GM18519 (cell line): ENCODE measurements at regions not wholly inside any gene's neighbourhood (a gene's known extent, or its start where the extent isn't known, plus 50 kb on each side); places are given as distances from the start of the nearest gene placed in this dataset.

Experiments used
- ATAC-seq: cut with Tn5 transposase; IDR thresholded peaks from one replicate; pipeline ENCODE4 v1.9.1; 2021; ENCODE audit warnings: mild to moderate bottlenecking, moderate library complexity; ENCODE audit not compliant: unreplicated experiment, low FRiP score

DNA sequence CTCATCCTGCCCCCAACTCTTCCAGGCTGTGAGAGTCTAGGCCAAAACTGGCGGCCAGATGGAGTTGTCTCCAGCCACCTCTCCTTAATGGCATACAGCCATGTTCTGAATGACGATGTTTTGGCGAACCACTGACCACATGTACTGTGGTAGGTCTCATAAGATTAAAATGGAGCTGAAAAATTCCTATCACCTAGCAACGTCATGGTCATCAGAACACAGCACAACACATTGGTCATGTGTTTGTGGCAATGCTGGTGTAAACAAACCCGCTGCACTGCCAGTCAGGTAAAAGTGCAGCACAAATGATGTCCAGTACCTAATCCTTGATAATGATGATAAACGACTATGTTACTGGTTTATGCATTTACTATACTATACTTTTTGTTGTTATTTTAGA, 290.0 kb upstream of the MKI67 start:
- ATAC-seq, result no peak

DNA sequence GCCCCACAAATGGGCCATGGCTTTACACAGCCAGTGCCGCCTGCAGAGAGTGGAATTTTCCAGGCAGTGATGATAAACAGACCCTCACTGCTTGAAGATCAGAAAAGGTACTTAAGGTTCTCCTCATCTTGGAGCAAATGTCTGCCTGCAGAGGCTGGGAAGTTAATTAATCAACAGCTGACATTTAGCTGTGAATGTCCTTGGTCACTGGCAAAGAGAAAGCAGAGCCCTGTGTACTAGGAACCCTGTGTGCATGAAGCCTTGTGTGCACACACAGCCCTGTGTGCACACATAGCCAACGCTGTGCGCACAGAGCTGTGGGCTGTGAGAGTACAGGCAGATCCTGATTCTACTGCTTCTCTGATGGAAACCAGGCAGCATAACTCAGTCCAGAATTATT, 291.6 kb upstream of the MKI67 start:
- no peak for ATAC-seq

DNA sequence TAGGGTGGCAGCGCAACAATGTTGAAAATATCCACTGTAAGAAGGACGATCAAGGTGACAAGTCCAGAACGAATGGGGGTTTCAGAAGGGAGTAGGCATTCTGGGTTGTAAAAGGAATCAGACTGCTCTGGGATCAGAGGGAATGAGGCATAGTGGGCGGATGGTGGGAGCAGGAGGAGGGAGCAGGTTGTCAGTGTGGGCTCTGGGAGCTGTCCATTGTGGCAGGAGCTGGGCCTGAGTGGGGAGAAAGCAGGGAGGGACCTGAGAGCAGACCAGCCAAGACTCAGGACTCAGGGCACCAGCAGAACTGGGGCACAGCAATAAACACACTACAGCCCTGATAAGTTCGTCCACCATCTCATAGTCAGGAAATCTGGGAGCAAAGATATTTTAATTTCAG, 292.6 kb upstream of the MKI67 start:
- no peak for ATAC-seq

DNA sequence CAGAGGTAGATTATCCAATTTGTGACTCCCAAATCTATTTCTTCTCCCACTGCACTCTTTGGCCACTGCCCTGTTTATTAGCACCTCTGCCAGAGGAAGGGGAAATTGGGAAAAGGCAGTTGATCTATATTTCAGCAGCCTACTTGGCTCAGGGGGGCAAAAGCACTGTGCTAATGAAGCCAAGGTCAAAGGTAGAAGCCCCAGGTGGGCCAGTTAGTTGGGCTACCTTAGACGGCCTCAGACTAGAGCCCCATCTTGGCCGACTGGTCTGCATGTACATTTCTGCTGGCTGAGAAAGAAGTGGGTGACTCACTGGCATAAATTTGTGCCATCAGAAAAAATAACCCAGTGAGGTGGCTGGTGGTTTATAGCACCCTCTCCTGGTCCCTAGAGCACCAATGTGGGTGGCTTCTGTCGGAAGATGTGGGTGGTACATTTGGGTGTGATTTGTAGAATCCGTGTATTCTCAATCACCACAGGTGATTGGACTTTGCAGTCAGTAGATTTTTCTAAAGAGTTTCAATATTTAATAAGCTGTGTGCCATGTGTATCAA, 293.3 kb upstream of the MKI67 start:
- ATAC-seq, result no peak

DNA sequence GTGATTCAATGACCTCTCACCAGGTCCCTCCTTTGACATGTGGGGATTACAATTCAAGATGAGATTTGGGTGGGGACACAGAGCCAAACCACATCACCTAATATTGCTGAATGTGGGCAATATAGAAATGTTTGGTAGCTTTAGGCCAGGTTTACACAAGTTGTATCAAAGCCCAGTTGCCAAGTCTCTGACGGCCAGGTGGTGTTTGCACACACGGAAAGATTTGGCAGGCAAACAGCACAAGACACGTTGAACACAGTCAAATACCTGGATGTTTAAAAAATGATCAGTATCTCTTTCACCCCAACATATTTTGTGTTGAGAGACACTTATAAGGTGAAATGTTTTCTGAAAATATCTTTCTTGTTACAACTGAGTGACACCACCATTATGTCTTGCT, 294.4 kb upstream of the MKI67 start:
- no peak for ATAC-seq

DNA sequence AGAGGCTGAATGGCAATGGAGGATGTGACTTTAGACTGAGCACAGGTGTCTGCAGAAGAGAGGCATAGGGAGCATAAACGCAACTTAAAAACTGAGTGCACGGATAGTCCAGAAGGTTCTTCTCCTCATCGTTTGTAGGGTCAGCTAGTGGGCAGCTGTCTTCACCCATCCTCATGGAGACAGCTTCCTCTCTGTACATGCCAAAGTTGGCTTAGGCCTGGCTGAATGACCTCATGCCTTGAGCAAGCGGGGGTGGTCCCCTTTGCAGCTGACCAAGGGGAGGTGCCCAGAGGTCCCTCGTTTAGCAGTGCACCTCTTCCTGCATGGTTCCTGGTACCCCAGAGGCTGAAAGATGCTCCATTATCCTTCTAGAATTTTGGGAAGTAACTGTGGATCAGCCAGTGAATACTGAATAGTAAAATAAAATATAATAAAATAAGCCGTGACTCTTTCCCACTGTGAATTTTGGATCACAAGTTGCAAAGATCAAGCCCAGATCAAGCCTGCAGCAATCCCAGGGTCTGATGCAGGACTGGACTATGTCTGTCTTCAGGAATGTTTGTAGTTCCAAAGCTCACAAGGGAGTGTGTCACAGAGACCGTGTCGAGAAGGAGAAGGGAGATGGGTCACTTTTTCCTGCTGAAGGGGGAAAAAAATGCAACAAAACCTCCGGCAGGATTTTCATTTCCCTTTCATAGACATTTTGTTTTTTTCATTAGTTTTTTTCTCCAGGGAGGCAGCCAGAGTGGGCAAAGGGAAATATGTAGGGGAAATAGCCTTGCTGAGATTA, 295.3 kb upstream of the MKI67 start:
- ATAC-seq, result no peak

DNA sequence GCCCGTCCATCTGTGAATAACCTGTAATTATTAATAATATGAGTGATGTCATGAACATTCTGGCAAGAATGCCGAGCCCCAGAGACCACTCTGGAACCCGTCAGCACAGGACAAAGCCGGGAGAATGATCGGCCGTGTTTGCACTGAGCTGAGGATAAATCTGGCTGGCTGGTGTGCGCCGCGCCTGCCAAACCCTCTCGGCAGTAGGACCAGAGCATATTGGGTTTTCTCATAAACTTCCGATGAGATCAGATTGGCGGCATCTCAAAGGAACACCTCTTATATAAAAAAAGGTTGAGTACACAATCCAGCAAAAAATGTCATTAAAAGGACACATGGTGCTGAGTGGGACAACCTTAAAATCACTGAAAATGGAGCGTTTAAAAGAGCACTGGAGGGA, 296.0 kb upstream of the MKI67 start:
- no peak for ATAC-seq

DNA sequence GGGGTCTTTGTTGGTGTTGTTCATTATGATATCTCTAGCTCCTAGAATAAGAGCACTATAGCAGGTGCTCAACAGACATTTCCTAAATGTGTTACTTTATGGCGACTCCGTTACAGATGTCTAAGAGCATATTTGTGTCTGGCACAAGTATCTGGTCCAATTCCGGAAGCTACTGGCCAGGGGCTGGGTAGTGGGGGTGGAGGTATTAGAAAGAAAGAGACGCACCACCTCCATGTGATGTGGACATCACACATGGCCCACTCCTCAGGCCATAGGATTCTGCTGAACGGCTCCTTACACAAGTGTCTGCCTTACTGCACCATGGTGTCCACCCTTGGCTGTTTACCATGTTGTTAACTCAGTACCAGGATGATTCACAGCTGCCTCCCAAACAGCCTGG, 296.8 kb upstream of the MKI67 start:
- no peak for ATAC-seq

DNA sequence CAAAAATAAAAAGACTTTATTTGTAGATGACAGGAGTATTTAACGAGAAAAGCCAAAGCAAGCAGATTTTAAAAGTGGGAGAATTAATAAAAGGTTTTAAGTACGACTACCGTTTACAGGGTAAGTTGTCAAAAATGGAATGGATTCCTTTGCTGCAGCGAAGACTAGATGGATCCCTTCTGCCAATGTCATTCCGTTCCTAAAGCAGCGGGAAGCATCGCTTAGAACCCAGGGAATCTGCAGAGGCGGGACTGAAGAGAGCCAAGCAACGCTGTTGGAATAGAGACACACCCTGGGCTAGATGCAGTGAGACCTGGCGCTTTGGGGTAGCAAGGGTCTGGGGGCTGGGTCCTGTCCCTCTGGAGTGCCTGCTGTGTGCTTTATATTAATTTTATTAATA, 303.1 kb upstream of the MKI67 start:
- no peak for ATAC-seq

DNA sequence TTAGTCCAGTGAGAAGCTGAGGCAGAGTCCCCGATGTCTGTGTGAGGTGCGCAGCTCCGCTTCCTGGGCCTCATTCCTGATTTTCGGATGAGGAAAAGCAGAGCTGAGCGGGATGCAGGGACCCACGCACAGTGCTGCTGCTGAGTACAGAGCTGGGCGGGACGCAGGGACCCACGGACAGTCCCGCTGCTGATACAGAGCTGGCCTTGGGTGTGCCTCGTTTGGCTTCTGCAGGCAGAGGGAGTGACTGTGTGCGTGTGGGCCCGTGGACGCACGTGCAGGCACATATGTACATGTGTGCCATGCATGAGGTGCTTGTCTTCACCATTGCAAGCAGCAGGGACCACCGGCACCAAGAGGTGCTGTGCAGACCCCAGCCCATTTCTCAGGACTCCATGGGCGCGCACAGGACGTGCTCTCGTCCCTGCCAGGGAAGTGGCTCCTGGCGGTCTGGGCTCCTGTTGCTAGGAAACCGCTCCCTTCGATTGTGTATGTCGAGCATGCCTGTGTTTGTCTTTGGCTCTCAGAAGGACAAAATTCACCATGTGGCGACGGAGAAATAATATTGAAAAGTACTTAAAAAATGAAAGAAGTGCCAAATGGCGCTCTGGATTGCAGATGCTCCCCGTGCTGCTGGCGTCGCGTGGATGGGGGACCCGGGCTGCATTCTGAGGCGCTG, 303.8 kb upstream of the MKI67 start:
- no peak for ATAC-seq

DNA sequence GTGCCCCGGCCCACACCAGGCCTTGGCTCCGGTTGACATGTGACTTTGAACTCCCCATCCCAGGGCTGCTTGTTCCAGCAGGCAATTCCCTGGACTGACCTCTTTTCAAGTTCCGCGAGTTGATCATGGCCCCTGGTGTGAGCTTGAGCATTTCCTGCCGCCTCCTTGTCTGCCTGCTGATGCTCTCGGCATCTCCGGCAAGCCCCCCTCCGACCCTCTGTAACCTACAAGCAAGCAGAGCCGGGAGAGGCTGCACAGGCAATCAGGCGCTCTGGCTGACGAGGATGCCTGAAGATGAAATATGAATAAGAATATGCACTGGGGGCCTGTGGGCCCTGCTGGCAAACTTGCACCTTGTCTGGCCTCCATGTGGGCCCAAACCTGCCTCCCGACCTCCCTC, 304.9 kb upstream of the MKI67 start:
- no peak for ATAC-seq

DNA sequence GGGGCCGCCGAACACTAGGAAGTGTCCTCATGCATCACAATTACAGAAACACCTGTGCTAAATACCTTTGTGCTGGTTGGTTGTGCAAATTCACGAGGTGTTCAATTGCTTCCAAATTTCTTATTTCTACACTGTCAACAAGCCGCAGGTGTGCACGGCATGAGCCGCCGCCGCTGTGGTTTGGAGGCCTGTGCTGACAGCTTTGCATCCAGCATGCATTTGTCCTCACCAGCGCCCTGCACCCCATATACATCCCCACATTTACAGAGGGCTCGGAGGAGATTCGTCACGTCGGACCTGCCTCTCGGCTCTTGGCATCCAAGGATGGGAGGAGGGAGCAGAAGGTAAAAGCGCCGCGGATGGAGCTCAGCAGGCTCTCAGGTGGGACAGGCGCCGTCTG, 305.3 kb upstream of the MKI67 start:
- ATAC-seq, result no peak

DNA sequence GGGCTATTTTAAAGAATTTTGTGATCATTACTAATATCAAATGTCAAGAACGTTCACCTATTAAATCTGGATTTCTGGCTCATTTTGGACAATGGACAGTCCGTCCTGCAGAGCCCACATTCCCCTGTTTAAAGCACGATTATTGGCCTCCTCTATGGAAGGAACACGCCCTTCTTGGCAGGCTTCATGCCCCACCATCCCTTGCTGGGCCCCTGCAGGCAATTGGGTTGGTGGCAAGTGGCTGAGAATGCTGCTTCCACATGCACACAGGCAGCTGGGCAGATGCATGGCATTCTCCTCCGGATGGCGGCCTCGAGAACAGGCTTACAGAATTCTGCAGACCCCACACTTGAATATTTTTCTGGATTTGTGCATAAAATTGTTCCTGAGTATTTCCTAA, 305.8 kb upstream of the MKI67 start:
- ATAC-seq, result no peak

DNA sequence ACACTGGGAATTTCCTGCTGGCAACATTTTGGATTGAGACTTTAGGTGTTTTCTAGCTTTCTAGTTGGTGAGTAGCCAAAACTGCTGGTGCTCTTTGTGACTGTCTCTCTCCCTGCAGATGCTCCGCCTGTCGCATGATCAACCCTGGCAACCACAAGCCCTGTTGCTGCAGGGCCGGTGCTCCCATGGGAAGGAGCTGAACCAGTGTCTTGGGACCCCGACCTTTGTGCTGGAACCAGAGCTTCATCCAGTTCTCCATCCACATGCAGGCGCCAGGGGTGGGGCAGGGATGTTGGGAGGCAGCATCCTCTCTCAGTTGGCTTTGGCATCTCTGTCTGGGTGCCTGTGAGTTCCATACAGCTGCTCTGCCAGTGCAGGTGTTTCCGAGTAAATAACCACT, 306.2 kb upstream of the MKI67 start:
- no peak for ATAC-seq

DNA sequence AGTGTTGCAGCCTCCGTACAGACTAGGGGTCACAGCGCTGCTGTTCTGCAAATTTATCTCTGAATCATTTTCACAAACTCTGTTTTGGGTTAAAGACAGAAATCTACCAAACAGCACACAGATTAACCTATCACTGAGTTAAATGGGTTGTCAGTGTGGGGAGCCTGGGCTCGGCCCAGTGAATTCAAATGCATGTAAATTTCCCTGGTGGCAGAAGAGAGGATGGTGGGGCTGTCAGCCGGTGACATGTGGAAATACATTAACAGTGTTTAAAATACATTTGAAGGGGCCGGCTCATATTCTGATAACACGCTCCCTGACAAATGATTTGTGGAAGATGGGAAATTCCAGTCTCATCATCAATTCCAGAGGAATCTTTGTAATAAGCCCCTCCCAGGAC, 309.6 kb upstream of the MKI67 start:
- no peak for ATAC-seq

DNA sequence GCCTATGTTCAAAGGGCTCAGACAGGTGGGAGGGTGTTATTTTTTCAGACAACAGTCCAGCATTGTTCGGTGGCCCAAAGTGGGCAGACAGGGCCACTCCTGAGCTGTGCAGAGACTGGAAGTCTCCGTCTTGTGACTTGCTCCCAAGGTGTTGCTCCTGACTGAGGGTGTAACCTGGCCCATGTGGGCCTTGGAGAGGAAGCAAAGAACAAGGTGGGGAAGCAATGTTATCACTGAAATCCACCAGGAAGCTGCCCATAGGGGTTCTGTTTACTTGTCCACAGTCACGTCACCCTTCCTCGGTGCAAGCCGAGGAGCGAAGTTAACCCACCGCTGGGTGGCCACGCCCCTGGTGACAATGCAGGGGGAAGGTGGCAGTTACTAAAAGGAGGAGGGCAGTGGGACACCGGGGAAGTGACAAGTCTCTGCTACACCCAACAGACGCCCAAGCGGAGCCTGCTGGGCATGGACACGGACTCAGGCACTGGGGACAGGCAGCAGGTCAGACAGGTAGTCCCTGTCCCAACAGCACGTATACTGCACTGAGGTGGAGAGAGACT, 311.6 kb upstream of the MKI67 start:
- no peak for ATAC-seq

DNA sequence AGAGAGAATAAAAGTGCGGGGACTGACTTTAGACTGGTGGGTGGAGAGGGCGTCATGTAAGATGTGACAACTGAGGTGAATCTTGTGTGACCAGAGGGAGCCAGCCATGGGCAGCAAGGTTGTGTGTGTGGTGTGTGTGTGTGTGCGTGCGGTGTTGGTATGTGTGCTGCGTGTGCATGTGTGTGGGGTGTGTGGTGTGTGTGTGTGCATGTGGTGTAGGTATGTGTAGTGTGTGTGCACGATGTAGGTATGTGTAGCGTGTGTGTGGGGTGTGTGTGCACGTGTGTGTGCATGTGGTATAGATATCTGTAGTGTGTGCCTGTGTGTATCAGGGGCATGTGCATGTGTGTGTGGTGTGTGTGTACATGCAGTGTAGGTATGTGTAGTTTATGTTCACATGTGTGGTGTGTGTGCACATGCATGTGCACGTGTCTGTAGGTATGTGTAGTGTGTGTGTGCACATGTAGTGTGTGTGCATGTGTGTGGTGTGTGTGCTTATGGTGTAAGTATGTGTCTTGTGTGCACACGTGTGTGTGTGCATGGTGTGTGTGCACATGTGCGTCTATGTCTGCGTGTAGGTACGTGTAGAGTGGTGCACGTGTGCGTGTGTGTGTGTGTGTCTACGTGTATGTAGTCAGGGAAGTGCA, 312.3 kb upstream of the MKI67 start:
- ATAC-seq, result no peak

DNA sequence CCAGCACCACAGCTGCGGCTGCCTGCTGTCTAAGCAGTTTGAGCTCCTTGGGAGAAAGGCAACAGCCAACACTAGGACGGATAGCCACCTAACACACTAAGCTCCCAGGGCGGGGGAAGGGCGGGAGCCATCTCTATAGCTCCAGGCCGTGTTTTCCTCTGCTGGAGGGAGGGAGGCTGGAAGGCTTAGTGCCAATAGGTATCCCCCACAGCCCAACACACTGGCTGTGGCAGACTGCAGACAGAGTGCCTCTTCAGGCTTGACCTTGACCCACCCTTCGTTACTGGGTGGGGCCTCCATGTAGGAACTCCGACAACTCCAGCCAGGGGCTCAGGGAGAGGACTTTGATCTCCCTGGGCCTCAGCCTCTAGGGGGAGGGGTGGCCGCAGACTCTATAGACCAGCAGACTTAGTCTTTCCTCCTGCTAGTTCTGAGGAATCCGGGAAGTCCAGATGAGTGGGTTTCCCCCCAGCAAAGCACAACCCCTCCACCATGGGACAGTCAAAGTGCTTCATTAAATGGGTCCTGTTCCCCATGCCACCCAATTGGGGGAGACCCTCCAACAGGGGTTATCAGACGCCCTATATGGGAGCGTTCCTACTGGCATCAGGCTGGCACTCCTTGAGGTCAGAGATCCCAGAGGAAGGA, 314.4 kb upstream of the MKI67 start:
- ATAC-seq, result no peak

DNA sequence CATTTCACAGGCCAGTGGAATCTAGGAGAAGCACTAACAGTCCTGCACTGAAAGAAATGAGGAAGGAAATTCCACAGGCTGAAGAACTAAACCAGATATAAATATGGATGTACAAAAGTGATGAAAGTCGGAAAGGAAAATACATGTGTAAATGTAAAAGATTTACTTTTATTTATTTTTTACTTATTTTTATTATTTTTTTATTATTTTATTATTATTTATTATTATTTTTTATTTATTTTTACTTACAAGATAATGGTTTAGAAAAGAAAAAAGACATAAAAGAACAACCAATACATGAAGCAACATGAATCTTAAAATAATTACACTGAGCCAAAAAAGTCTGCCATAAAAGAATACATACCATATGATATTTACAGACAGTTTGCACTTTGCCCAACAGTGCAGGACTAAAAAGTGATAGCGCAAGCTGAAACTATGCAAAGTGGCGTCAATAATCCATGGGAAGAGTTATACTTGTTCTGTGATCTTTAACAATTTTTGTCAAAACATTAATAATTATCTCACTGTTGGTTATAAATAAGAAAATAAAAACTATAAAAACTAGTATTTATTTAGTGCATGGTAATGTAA, 317.8 kb upstream of the MKI67 start:
- no peak for ATAC-seq

DNA sequence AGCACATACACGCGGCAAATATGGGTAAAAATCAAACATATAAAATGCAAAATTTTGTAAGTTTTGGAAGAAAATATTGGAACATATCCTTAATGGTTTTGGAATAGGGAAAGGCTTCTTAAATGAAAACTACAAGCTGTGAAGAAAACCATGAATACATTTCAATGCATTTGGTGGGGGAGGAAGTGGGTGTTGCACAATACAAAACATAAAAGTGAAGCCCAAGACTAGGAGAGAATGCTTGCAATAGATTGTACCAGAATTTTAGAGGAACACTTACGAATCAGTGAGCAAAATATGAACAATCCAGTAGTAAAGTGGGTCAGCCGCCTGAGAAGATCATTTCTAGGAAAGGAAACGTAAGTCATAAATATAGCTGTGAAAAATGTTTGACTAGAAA, 322.6 kb upstream of the MKI67 start:
- no peak for ATAC-seq
